ENCODE measurements at regions not wholly inside any gene's neighbourhood (a gene's known extent, or its start where the extent isn't known, plus 50 kb on each side); places are given as distances from the start of the nearest gene placed in this dataset.
"Not testable (repeated sequence)": the region's sequence is repeated elsewhere in the genome, so short reads cannot be mapped to it uniquely, and the experiment has no call there.

DNA sequence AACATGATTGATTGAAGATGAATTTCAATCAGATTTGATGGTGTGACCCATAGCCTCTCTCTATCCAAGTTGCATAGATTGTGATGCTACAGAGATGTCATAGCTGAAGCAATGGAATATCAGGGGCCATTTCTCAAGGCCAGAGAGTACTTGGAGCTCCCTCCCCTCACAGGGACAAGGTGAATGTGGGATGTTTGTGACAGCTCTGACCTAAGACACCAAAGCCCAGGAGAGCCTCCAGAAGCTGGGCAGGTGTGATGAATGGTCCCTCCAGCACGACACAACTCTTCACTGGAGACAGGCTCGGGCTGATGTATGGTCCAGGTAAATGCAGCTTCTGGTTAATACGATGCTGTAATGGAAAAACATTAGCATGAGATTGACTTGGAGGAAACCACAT is 101.0 kb upstream of the ZC3H12A start:
- no peak overlapping the region for H3K27ac ChIP-seq
- TF ChIP-seq, protein P1, sequence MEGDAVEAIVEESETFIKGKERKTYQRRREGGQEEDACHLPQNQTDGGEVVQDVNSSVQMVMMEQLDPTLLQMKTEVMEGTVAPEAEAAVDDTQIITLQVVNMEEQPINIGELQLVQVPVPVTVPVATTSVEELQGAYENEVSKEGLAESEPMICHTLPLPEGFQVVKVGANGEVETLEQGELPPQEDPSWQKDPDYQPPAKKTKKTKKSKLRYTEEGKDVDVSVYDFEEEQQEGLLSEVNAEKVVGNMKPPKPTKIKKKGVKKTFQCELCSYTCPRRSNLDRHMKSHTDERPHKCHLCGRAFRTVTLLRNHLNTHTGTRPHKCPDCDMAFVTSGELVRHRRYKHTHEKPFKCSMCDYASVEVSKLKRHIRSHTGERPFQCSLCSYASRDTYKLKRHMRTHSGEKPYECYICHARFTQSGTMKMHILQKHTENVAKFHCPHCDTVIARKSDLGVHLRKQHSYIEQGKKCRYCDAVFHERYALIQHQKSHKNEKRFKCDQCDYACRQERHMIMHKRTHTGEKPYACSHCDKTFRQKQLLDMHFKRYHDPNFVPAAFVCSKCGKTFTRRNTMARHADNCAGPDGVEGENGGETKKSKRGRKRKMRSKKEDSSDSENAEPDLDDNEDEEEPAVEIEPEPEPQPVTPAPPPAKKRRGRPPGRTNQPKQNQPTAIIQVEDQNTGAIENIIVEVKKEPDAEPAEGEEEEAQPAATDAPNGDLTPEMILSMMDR (conservative IDR thresholded peaks at IDR 0.05), result no peak
- TF ChIP-seq ZFX (IDR thresholded peaks at IDR 0.05), result no peak

DNA sequence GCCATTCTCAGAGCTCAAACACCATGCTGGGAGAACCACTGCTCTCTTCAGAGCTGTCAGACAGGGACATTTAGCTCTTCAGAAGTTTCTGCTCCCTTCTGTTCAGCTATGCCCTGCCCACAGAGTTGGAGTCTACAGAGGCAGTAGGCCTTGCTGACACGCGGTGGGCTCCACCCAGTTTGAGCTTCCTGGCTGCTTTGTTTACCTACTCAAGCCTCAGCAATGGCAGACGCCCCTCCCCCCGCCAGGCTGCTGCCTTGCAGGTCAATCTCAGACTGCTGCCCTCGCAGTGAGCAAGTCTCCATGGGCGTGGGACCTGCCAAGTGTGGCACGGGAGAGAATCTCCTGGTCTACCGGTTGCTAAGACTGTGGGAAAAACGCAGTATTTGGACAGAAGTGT is 93.8 kb upstream of the ZC3H12A start:
- not testable (repeated sequence) for H3K27ac ChIP-seq

DNA sequence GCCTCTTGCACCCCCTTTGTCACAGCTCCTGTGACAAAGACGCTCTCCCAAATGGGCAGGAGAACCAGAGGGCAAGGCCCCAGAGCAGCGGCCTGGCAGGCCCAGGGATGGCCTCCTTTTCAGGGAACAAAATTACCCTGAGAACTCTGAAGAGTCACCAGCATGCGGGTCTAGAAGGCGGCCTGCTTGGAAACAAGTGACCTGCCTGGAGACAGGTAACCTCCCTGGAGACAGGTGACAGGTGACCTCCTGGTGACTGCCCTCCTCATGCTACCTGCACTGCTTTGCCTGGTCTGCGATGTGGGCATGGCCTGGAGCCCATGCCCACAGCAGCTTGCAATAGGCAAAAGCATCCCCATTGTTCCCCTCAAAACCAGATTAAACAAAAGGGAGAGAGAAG is 86.5 kb upstream of the ZC3H12A start:
- TF ChIP-seq ZFX (IDR thresholded peaks at IDR 0.05), result no peak
- TF ChIP-seq, protein P1 (conservative IDR thresholded peaks at IDR 0.05), result no peak
- no peak overlapping the region for H3K27ac ChIP-seq

DNA sequence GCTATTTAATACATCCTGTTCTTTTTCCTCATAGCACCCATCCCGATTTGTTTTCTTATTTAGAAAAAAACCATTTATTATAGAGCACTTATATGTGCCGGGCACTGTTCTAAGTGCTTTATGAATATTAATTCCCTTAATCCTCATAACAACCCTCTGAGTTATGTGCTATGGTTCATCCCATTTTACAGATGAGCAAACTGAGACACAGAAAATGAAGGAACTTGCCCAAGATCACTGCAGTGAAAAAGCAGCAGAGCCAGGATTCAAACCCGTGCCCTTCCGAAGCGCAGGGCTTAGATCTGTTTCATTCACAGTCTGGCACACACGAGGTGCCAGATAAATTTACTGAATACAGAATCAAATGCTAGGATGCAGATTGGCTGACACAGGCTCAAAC is 85.1 kb upstream of the ZC3H12A start:
- H3K27ac ChIP-seq, result no peak overlapping the region
- TF ChIP-seq, protein P1 (conservative IDR thresholded peaks at IDR 0.05), result no peak
- TF ChIP-seq ZFX (IDR thresholded peaks at IDR 0.05), result no peak

DNA sequence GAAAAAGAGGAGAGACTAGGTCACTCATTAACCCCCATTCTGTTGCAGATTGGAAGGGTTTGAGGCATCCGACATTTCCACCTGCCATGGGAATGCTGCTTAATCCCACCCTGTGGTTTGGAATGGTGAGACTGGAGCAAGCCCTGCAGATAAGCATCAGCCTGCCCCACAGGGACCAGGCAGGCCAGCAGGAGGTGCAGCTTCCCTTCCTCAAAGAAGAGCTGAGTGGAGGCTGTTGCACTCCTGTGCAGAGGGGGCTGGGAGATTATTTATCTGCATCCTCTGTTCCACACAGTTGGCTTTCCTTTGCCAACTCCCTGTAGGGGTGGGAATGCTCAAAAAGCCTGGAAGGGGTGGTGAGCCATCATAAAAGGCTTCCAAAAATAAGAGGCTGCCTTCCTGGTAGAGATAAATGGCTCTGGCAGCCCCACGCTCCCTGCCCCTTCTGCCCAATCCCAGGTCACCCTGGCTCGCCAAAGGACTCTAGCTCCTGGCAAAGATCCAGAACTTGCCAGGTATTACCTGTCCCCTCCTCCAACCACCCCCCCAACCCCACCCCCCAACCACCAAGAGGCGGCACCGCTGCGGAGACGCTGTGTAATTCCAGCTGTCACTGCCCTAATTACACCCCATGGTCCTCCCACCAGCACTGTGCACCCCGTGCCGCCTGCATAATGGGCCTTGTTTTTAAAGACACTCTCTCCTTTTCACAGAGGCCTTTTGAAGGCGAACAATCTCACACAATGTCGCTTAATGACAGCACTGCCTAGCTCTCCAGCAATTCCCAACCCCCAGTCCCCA is 83.0 kb upstream of the ZC3H12A start:
- no peak overlapping the region for H3K27ac ChIP-seq
- TF ChIP-seq, protein P1 (conservative IDR thresholded peaks at IDR 0.05), result no peak; the same call in 1 of the 2 replicates
- no peak for TF ChIP-seq ZFX (IDR thresholded peaks at IDR 0.05)

DNA sequence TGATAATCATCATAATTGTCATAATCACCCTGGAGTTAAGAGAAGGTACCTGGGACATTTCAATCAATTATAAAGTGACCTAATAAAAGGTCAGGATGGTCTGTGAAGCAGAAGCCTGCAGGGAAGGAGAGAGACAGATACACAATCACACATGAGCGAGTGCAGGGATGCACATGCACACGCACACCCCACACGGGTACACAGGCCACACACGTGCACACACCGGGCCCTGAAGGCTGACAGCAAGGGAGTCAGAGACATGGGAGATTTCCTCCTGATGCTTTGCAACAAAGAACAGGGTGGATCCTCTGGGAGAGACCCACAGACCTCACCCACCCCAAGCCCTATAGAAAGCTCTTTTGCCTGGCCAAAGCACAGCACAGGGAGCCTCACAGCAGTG is 82.3 kb upstream of the ZC3H12A start:
- no peak overlapping the region for H3K27ac ChIP-seq
- TF ChIP-seq, protein P1 (conservative IDR thresholded peaks at IDR 0.05), result no peak
- TF ChIP-seq ZFX (IDR thresholded peaks at IDR 0.05), result no peak

DNA sequence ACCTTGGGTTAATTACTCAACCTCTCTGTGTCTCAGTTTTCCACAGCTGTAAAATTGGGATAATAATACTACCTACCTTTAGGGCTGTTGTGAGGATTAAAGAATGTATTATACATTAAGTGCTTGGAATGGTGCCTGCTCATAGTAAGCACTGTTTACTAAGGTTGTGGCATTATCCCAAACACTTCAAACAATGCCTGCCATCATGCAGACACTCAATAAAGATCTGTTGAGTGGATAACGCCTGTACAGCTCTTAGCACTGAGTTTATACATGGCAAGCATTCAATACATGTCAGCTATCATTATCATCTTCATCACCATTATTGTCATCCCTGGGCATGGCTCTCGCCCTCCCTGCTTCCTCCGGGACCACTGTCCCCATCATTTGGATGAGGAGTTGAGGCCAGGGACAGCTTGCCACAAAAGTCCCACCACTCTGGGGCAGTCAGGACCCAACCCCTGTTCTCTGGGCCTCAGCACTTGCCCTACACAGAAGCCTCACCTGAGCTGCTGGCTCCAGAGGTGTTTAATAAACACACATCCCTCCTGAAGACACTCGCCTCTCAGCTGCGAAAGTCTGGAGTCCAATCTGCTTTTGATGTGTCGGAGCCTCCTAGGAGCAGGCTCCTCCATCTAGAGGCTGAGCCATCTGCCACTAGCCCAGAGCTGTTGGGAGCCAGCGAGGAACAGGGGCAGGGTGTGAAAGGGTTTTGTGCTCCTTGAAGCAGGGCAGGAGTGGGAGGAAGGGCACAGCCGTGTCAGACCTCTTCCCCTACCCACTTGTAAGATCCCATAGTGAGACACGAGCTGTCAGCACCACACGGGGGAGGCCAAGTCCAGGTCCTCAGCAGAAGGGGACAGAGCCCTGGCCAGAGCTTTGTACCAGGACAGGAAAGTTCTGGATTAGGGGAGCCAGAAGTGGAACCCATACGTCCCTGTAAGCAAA is 80.9 kb upstream of the ZC3H12A start:
- TF ChIP-seq, protein P1 (conservative IDR thresholded peaks at IDR 0.05), result no peak
- TF ChIP-seq ZFX (IDR thresholded peaks at IDR 0.05), result no peak
- H3K27ac ChIP-seq, result no peak overlapping the region
